IMR-90 (cell line): ENCODE measurements at regions not wholly inside any gene's neighbourhood (a gene's known extent, or its start where the extent isn't known, plus 50 kb on each side); places are given as distances from the start of the nearest gene placed in this dataset.

Source experiments
- ATAC-seq: fragments of 200-7000 bp; cut with Tn5 transposase; 2 replicates; pipeline ENCODE4 v1.9.1; 2020; ENCODE audit warnings: low read depth, mild to moderate bottlenecking, moderate library complexity
- BruUV-seq: library from RNA; stranded (reverse); fragments of 400-500 nt; replicated peaks from 2 replicates; lab custom pipeline; 2021; lab: Mats Ljungman, UMichigan
- CTCF ChIA-PET: fragments of 300-600 bp; formaldehyde crosslinking; extraction: SDS; loops from one replicate; lab custom pipeline; 2021; ENCODE audit warnings: antibody characterized with exemption; lab: Yijun Ruan, JAX
- POLR2A ChIA-PET: fragments of 300-600 bp; sonication (Branson Sonifier 250); formaldehyde crosslinking; loops from one replicate; lab custom pipeline; 2022; ENCODE audit warnings: antibody characterized with exemption; ENCODE audit not compliant: unreplicated experiment; lab: Charles Lee
- DNase-seq: peaks from one replicate; pipeline ENCODE4 v3.0.0; 2013
- H2AFZ ChIP-seq: replicated peaks from 2 replicates; pipeline ENCODE3; 2013; ENCODE audit warnings: low read length, mild to moderate bottlenecking; ENCODE audit not compliant: poor library complexity
- H2AK5ac ChIP-seq: 2 replicates; pipeline ENCODE4 v1.6.1; 2013; ENCODE audit warnings: low read depth, low read length, inconsistent platforms
- H2AK9ac ChIP-seq: replicated peaks from 2 replicates; pipeline ENCODE3; 2013; ENCODE audit warnings: mild to moderate bottlenecking, low read depth, low read length, moderate library complexity; ENCODE audit not compliant: poor library complexity
- H2BK120ac ChIP-seq: 2 replicates; pipeline ENCODE4 v1.6.1; 2013; ENCODE audit warnings: low read depth, low read length, inconsistent platforms
- H2BK15ac ChIP-seq: 3 replicates; pipeline ENCODE4 v1.6.1; 2013; ENCODE audit warnings: low read depth, low read length, inconsistent platforms
- H2BK20ac ChIP-seq: 2 replicates; pipeline ENCODE4 v1.6.1; 2013; ENCODE audit warnings: low read depth, mild to moderate bottlenecking, inconsistent platforms, low read length, moderate library complexity
- H2BK5ac ChIP-seq: 2 replicates; pipeline ENCODE4 v1.6.1; 2013; ENCODE audit warnings: mild to moderate bottlenecking, low read depth, low read length, inconsistent platforms; ENCODE audit not compliant: poor library complexity, severe bottlenecking
- H3K14ac ChIP-seq: replicated peaks from 2 replicates; pipeline ENCODE4 v1.6.1; 2013; ENCODE audit warnings: low read depth, low read length, inconsistent platforms
- H3K18ac ChIP-seq: 2 replicates; pipeline ENCODE4 v1.6.1; 2013; ENCODE audit warnings: low read depth, low read length, control low read depth
- H3K23ac ChIP-seq: 2 replicates; pipeline ENCODE4 v1.6.1; 2013; ENCODE audit warnings: low read depth, low read length, inconsistent platforms
- H3K27ac ChIP-seq: 2 replicates; pipeline ENCODE4 v1.5.1; 2013; ENCODE audit warnings: mild to moderate bottlenecking, control low read depth, low read length; ENCODE audit not compliant: insufficient read depth
- H3K27me3 ChIP-seq: 2 replicates; pipeline ENCODE4 v1.6.1; 2013; ENCODE audit warnings: low read length; ENCODE audit not compliant: control insufficient read depth, insufficient read depth
- H3K36me3 ChIP-seq: 2 replicates; pipeline ENCODE4 v1.6.1; 2013; ENCODE audit warnings: low read length, mixed read lengths; ENCODE audit not compliant: control insufficient read depth, insufficient read depth
- H3K4ac ChIP-seq: 2 replicates; pipeline ENCODE4 v1.6.1; 2013; ENCODE audit warnings: low read depth, low read length, inconsistent platforms
- H3K4me1 ChIP-seq: 2 replicates; pipeline ENCODE4 v1.6.1; 2013; ENCODE audit warnings: low read length, mixed read lengths; ENCODE audit not compliant: control insufficient read depth, insufficient read depth
- H3K4me2 ChIP-seq: 2 replicates; pipeline ENCODE4 v1.6.1; 2013; ENCODE audit warnings: low read depth, mild to moderate bottlenecking, control low read depth, low read length, moderate library complexity
- H3K4me3 ChIP-seq: 2 replicates; pipeline ENCODE4 v1.5.1; 2013; ENCODE audit warnings: low read depth, mild to moderate bottlenecking, control low read depth, low read length, moderate library complexity; ENCODE audit not compliant: insufficient read depth
- H3K56ac ChIP-seq: 2 replicates; pipeline ENCODE4 v1.6.1; 2013; ENCODE audit warnings: low read length, inconsistent platforms; ENCODE audit not compliant: insufficient read depth; ENCODE audit errors: extremely low read depth
- H3K79me1 ChIP-seq, 2 experiments: 2 replicates each; pipeline ENCODE4 v1.6.1; 2013; ENCODE audit warnings: low read length in 2 of 2, inconsistent platforms in 1 of 2, low read depth in 1 of 2
- H3K9ac ChIP-seq: 2 replicates; pipeline ENCODE4 v1.6.1; 2013; ENCODE audit warnings: low read depth, low read length, control low read depth
- H3K9me1 ChIP-seq: 2 replicates; pipeline ENCODE4 v1.6.1; 2013; ENCODE audit warnings: low read length, inconsistent platforms; ENCODE audit not compliant: insufficient read depth
- H3K9me3 ChIP-seq: 2 replicates; pipeline ENCODE4 v1.6.1; 2013; ENCODE audit warnings: low read length; ENCODE audit not compliant: control insufficient read depth, insufficient read depth
- H4K20me1 ChIP-seq: 2 replicates; pipeline ENCODE4 v1.6.1; 2013; ENCODE audit warnings: low read length, inconsistent platforms; ENCODE audit not compliant: insufficient read depth
- H4K5ac ChIP-seq: 2 replicates; pipeline ENCODE4 v1.6.1; 2013; ENCODE audit warnings: mild to moderate bottlenecking, low read depth, low read length, control low read depth
- H4K8ac ChIP-seq, 2 experiments: 2 replicates each; pipeline ENCODE4 v1.6.1; 2013; ENCODE audit warnings: low read depth in 2 of 2, low read length in 2 of 2, control low read depth in 1 of 2, inconsistent platforms in 1 of 2
- H4K91ac ChIP-seq: 2 replicates; pipeline ENCODE4 v1.6.1; 2013; ENCODE audit warnings: low read depth, low read length, inconsistent platforms; ENCODE audit not compliant: insufficient read depth
- CEBPB ChIP-seq: IDR thresholded peaks from 2 replicates; pipeline ENCODE4 v1.6.1; 2012; ENCODE audit warnings: low read depth, low read length, improper control_type of control experiment
- CTCF ChIP-seq: conservative IDR thresholded peaks from 2 replicates; pipeline ENCODE4 v1.5.1; 2012; ENCODE audit warnings: mild to moderate bottlenecking, low read depth, low read length, improper control_type of control experiment
- MAZ ChIP-seq: IDR thresholded peaks from 2 replicates; pipeline ENCODE4 v1.6.1; 2012; ENCODE audit warnings: low read depth, mild to moderate bottlenecking, low read length, improper control_type of control experiment, moderate library complexity, borderline replicate concordance
- RCOR1 ChIP-seq: IDR thresholded peaks from 2 replicates; pipeline ENCODE4 v1.6.1; 2012; ENCODE audit warnings: mild to moderate bottlenecking, low read length, improper control_type of control experiment; ENCODE audit not compliant: insufficient replicate concordance
- SMC3 ChIP-seq: fragments of 150-350 bp; IDR thresholded peaks from 2 replicates; pipeline ENCODE4 v1.6.1; 2016; ENCODE audit warnings: low read depth, mild to moderate bottlenecking, antibody characterized with exemption, low read length, moderate library complexity
- WGBS, 2 experiments: methylation state at CpG; one replicate each; pipeline versions ENCODE4 v1.1.5 to v1.1.7; 2013; ENCODE audit warnings: missing lambda C conversion rate in 2 of 2; ENCODE audit not compliant: insufficient read length in 1 of 2; ENCODE audit errors: extremely low coverage in 2 of 2; 5-methylcytosine and 5-hydroxymethylcytosine counted together
- dilution Hi-C: fragments of 300-500 bp; cut with HindIII; formaldehyde crosslinking; loops from one replicate; pipeline ENCODE4 v1.14.3; 2018; ENCODE audit warnings: low sequenced_read_pairs; ENCODE audit not compliant: unreplicated experiment
- in situ Hi-C: fragments of 300-500 bp; cut with MboI; formaldehyde crosslinking; loops from 3 replicates; pipeline ENCODE4 v1.14.3; 2019; ENCODE audit warnings: low sequenced_read_pairs, inconsistent platforms, mixed read lengths
- intact Hi-C: fragments of 100-400 bp; cut with micrococcal nuclease; formaldehyde crosslinking; loops from 2 replicates; pipeline ENCODE4 v1.10.0; 2022

DNA sequence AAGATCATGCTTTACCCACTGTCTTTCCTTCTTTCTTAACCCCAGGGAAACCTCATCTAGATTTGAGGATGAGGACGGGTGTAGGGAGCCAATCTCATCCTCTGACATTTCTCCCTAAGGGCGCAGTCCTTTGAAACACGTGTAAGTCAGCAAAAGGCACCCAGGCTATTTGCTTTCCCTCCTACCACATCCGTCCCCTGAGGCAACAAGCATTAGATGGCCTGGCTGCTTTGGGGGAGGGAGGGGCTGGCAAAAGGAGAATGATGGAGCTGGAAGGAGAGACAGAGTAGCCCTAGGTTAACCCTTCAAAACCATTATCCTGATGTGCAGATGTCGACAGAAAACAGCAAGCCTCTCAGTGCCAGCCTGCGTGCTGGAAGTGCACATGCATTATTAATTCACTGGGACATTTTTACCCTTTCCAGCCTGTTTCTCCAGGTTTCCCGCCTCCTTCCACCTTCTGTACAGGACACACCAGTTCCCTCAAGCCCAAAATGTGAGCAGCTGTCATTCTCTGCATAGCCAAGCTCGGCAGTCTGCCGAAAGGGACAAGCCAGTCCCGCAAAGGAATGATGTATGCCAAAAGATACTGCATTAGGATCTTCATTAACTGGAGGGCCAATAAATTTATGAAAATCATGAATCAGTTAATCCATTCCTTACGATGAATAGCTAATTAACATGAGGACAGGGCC is 547.2 kb downstream of the CD83 start:
- ATAC-seq (no peak), DNase-seq (no peak)
- H3K9me1 ChIP-seq = peaks cover 14% of the 10 kb centered on the region
- peak overlapping the region; percentile 21 for H2BK120ac ChIP-seq
- no peak overlapping the region for H3K27ac ChIP-seq
- no peak overlapping the region for H4K5ac ChIP-seq
- peaks cover 20% of the 10 kb centered on the region for H3K4me1 ChIP-seq
- in situ Hi-C loops = no loop called here
- H3K79me1 ChIP-seq = no peaks in the 10 kb centered on the region
- peak overlapping the region; percentile 42; the same call in 1 of the 2 replicates for H3K18ac ChIP-seq
- peak overlapping the region; percentile 42 for H3K4ac ChIP-seq
- no peak overlapping the region for H2AFZ ChIP-seq
- H3K9ac ChIP-seq = no peak overlapping the region
- H3K4me2 ChIP-seq = no peak overlapping the region
- H3K36me3 ChIP-seq = no peaks in the 10 kb centered on the region
- peak overlapping the region; percentile 62; the same call in 1 of the 3 replicates for H2BK15ac ChIP-seq
- H3K14ac ChIP-seq = peak overlapping the region; percentile 10; the same call in 1 of the 2 replicates
- H3K9me3 ChIP-seq = no peaks in the 10 kb centered on the region
- peak overlapping the region; percentile 8; the same call in 1 of the 2 replicates for H4K91ac ChIP-seq
- ChIA-PET POLR2A (no interaction called here), CTCF (interaction anchor here (0.7 kb wide), 1 partner anchor 1541 kb away, joined by 3 read pairs; no protein-coding TSS in a partner anchor)
- peak overlapping the region; percentile 30; the same call in 1 of the 2 replicates for H2AK5ac ChIP-seq
- no peak overlapping the region for H3K4me3 ChIP-seq
- WGBS, 2 experiments = 80% methylated on average over 3 of the region's 11 CpGs; no CpG with 5 or more reads in 1 of the 2 experiments
- peak overlapping the region; percentile 17 for H2BK5ac ChIP-seq
- no TSS peak for BruUV-seq
- H4K8ac ChIP-seq = peak overlapping the region; percentile 53 to 63
- H3K27me3 ChIP-seq = peaks cover 2% of the 10 kb centered on the region; the same call in 1 of the 2 replicates
- H2AK9ac ChIP-seq = no peak overlapping the region
- H3K23ac ChIP-seq = no peak overlapping the region
- H4K20me1 ChIP-seq = no peaks in the 10 kb centered on the region
- H3K56ac ChIP-seq = no peak overlapping the region
- intact Hi-C loops = loop anchor here (10.0 kb wide), 2 partner anchors 190 to 450 kb away; no protein-coding TSS in a partner anchor
- TF ChIP-seq CTCF = no peak
- no peak for TF ChIP-seq CEBPB
- no peak for TF ChIP-seq SMC3
- no peak for TF ChIP-seq RCOR1
- no peak for TF ChIP-seq MAZ
- peak overlapping the region; percentile 14; the same call in 1 of the 2 replicates for H2BK20ac ChIP-seq
- dilution Hi-C loops = no loop called here
